Fibroblast of villous mesenchyme (primary cell): ENCODE measurements at regions not wholly inside any gene's neighbourhood (a gene's known extent, or its start where the extent isn't known, plus 50 kb on each side); places are given as distances from the start of the nearest gene placed in this dataset.

ENCODE experiments used
- DNase-seq: peaks from one replicate; pipeline ENCODE4 v3.0.0-alpha.2; 2010; ENCODE audit warnings: low read depth
- H3K4me3 ChIP-seq: 2 replicates; pipeline ENCODE4 v1.5.1; 2011; ENCODE audit warnings: low read depth, mild to moderate bottlenecking, low read length
- TF ChIP-seq, protein P1 (sequence below): IDR thresholded peaks from 2 replicates; pipeline ENCODE4 v1.5.1; 2012; ENCODE audit warnings: low read depth, mild to moderate bottlenecking, low read length; ENCODE audit not compliant: insufficient read depth

DNA sequence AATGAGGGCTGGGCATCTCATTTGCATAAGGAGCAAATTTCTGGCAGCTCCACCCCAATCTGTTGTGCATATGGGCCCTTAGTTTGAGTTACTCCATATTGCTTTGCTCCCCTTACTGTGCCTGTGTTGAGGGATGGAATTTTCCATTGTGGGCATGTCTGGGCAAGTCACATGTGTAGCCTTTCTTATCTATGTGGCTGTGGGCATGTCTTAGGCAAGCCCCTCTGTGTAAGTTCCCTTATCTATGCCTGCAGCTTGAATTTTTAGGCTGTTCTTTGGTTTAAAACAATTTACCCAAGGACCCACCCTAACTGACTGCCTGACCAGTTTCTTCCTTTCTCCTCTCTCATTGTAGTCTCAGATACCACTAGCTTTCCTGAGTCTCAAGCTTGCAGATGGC is 405.7 kb upstream of the NCAM2 start:
- DNase-seq, result no peak
- no peak overlapping the region for H3K4me3 ChIP-seq
- TF ChIP-seq, protein P1, sequence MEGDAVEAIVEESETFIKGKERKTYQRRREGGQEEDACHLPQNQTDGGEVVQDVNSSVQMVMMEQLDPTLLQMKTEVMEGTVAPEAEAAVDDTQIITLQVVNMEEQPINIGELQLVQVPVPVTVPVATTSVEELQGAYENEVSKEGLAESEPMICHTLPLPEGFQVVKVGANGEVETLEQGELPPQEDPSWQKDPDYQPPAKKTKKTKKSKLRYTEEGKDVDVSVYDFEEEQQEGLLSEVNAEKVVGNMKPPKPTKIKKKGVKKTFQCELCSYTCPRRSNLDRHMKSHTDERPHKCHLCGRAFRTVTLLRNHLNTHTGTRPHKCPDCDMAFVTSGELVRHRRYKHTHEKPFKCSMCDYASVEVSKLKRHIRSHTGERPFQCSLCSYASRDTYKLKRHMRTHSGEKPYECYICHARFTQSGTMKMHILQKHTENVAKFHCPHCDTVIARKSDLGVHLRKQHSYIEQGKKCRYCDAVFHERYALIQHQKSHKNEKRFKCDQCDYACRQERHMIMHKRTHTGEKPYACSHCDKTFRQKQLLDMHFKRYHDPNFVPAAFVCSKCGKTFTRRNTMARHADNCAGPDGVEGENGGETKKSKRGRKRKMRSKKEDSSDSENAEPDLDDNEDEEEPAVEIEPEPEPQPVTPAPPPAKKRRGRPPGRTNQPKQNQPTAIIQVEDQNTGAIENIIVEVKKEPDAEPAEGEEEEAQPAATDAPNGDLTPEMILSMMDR, result no peak

DNA sequence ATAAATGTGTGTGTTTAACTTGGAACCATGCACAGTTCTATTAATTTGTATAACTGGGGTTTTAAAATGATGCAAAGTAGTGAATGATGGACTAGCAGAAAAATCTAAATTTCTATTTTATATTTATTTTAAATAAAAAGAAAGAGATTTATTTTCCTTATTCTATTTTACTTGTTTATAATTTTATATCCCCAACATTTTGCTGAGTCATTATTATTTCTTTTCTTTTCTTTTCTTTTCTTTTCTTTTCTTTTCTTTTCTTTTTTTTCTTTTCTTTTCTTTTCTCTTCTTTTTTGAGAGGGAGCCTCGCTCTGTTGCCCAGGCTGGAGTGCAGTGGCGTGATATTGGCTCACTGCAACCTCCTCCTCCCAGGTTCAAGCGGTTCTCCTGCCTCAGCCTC is 395.0 kb upstream of the NCAM2 start:
- DNase-seq, result no peak
- TF ChIP-seq, protein P1, result no peak
- no peak overlapping the region for H3K4me3 ChIP-seq

DNA sequence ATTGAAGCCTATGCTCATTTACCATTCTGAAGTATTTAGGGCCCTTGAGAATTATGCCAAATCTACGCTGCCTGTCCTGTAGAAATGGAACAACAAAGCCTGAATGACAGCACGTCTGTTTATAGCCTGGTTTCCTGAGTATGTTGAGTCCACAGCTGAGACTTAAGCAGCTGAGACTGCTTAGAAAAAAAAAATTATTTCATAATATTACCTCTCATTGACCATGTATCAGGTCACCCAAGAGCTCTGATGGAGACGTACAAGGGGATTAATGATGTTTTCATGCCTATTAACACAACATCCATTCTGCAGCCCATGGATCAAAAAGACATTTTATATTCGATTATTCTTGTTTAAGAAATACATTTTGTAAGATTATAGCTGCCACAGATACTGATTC is 387.2 kb upstream of the NCAM2 start:
- DNase-seq, result no peak
- TF ChIP-seq, protein P1, result no peak
- H3K4me3 ChIP-seq, result no peak overlapping the region

DNA sequence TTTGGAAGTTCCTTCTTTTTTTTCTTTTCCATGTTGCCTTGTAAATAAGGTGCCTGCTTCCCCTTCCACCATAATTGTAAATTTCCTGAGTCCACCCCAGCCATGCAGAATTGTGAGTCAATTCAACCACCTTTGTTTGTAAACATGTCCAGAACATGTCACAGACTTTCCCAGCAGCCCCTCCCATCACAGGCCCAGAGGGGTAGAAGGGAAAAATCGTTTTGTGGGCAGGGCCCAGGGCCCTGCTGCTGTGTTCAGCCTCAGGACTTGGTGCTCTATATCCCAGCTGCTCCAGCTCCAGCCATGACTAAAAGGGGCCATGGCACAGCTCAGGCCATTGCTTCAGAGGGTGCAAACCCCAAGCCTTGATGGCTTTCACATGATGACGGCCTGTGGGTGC is 384.6 kb upstream of the NCAM2 start:
- H3K4me3 ChIP-seq, result no peak overlapping the region
- no peak for DNase-seq
- TF ChIP-seq, protein P1, result no peak

DNA sequence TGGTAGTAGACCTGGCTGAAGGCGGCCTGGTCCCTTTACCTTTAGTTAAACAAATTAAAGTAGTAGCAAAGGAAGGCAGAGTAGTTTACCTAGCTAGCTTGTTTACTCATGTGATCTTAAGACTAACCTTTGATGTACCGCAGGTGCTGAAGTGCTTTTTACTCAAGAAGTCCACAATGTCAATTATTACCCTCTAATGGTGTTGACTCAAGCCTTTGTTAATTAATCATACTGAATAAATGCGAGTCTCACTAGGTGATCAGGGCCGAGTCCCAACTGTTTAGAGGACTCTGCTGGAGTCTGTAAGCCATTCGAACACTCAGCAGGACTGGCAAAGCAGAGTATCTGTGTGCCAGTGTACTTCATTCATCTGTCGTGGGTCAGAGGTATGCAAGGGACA is 381.1 kb upstream of the NCAM2 start:
- no peak overlapping the region for H3K4me3 ChIP-seq
- TF ChIP-seq, protein P1, result no peak
- DNase-seq, result no peak

DNA sequence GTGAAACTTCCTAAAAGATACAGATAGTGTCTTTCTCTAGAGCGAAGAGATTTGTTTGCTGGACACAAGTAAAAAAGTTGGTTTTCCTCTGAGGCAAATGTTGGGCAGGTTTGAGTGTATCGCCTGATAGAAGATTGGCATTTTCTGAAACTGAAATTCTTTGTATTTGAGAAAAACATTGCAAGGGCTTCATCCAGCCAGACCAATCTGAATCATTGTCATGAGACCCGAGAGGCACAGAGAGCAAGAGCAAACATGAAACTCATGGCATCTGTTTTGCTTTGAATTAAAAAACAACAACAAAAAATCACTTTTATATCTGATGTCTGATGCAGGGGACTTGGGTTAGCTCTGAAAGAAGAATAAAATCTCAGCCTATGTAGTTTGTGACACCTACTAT is 379.3 kb upstream of the NCAM2 start:
- peak; percentile 3 for DNase-seq
- TF ChIP-seq, protein P1, result no peak
- H3K4me3 ChIP-seq, result no peak overlapping the region

DNA sequence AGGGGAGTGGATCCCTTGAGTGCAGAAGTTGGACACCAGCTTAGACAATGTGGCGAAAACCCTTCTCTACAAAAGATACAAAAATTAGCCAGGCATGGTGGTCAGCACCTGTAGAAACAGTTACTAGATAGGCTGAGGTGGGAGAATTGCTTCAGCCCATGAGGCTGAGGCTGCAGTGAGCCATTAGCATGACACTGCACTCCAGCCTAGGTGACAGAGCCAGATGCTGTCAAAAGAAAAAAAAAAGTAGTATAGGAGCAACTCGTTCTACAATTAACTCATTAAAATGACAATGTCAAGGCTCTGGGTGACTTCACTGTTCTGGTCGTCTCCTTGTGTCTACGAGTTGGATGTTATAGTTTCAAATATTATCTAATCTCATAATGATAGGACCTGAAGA is 370.6 kb upstream of the NCAM2 start:
- DNase-seq, result no peak
- H3K4me3 ChIP-seq, result no peak overlapping the region
- TF ChIP-seq, protein P1, result no peak
